GM18517 (cell line): ENCODE measurements at regions not wholly inside any gene's neighbourhood (a gene's known extent, or its start where the extent isn't known, plus 50 kb on each side); places are given as distances from the start of the nearest gene placed in this dataset.
"Not testable (repeated sequence)": the region's sequence is repeated elsewhere in the genome, so short reads cannot be mapped to it uniquely, and the experiment has no call there.

Source experiments
- ATAC-seq: cut with Tn5 transposase; IDR thresholded peaks from one replicate; pipeline ENCODE4 v1.9.1; 2021; ENCODE audit warnings: mild to moderate bottlenecking, moderate library complexity; ENCODE audit not compliant: unreplicated experiment

DNA sequence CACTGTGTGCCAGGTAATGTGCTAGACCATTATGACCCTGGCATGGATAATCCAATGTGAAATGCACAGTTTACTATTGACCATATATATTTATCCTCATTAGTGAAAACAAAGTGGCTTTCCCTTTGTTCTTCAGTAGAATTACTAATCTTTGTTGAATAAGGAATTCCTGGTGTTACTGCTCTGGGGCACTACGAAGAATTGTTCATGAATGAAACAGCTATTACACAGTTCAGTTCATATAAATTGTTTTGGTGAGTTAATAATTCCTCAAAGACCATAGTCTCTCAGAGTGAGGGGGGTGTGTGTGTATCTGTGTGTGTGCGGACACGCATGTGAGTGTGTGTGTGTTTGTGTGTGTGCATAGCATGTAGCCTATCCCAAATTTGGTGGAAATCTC lies 668.0 kb upstream of the MBL2 start:
- no peak for ATAC-seq

DNA sequence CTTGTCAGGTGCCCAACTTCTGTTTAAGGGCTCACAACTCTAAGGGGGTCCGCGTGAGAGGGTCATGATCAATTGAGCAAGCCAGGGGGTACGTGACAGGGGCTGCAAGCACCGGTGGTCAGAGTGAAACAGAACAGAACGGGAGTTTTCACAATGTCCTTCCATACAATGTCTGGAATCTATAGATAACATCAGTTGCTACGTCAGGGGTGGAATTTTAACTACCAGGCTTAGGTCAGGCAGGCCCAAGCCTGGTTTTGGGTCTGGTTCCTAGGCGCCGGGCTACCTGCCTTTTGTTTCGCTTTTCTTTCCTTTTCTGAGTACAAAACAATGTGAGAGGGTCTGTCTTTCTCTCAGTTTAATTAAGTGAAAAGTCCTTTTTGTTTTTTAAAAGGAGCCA lies 666.5 kb upstream of the MBL2 start:
- not testable (repeated sequence) for ATAC-seq

DNA sequence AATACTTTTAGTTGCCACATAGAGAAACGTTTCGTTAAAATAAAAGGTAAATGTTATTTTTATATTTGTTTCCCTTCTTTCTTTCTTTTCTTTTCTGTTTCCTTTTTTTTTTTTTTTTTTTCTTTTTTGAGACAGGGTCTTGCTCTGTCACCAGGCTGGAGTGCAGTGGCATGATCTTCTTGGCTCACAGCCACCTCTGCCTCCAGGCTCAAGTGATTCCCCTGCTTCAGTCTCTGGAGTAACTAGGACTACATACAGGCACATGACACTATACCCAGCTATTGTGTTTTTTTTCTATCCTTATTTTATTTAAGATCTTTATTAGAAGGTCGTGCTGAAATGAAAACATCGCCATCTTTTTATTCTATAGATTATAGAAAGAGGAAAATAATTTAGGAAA lies 661.8 kb upstream of the MBL2 start:
- no peak for ATAC-seq

DNA sequence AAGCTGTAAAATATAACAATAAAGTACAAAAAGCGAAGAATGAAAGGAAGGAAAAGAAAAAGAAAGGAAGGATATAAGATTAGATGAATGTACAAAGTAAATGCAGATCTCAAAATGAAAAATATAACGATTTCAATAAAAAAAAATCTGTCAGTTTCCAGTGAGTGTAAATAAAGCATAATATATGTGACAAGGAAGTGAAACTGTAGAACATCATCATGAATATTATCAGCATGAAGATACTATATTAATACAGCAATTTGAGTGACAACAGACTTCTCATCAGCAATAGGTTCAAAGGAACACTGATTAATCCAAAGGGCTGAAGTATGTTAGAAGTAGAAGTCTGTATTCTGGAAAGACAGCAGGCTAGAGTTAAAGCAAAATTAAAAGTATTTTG lies 659.5 kb upstream of the MBL2 start:
- no peak for ATAC-seq

DNA sequence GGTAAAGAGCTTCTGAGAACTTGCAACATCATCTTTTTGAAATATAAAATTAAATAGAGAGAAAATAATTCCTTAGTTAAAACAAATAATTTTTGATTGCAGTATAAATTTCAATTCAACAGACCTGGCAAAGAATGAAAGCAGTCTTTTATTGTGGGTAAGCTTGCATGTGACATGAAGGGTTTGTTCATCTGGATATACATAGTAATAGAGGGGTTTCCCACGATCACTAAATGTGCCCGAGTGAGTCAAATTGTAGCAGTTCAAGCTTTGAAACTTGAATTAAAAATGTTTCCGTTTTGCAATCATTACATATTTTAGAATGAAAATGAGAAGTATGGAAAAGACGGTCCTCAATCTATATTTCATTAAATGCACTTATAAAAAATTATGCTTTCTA lies 658.4 kb upstream of the MBL2 start:
- no peak for ATAC-seq

DNA sequence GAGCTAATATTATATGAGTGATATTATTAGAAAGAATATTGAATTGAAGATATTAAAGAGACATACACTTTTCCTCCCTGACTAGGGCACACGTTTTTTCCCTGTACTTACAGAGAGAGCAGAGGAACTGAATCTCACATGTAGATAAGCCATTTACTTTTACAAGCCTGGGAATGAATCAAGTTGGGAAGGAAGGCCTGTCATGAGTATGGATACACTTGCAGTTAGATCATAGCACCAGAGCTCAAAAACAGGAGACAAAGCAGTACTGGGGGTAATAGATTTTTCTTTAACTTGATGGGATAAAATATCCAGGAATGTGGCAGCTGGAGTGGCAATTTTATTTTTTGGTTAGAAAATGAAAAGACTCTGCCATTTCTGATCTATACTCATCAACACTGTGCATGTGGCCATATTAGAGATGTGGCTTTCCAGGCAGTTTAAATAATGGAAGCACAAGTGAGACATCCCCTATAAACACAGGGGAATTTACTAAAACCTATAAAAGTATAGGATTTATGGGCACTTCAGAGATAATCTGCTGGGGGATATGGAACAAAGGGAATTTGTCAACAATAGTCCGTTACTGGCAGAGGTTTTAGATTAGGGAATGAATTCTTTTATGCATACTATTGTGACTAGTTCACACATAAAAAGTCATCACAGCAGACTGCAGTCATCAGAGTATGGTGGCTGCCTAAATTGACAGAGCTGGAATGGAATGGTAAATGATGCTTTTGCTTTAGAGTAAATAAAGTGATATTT lies 657.7 kb upstream of the MBL2 start:
- no peak for ATAC-seq

DNA sequence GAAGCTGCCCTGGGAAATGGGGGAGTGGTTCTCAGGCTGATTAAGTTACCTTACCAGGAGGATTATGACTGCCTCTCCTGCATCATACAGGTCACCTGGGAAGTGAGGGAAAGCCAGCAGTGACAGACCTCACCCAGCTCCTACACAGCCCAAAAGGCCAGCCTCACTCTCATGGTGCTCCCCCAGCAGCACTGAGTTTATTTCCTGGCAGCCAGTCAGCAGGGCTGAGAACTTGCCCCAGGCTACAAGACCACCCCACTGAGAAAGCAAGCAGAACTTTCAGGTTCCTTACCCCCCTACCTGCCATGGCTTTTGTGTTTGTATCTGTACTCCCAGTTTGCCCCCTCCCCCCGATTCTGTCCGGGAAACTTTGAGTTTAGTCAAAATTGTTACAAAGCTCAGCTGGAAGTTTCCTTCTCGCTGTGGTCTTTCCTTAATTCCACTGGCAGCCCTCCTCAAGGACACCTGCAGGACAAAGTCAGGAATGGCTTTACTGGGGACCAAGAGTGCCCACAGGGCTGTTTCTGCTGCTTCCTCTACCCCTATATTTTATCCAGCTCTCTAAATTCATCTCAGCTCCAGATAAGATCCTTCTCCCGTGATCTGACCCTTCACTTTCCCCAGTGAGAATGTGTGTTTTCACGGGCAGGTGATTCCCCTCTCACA lies 649.8 kb upstream of the MBL2 start:
- no peak for ATAC-seq

DNA sequence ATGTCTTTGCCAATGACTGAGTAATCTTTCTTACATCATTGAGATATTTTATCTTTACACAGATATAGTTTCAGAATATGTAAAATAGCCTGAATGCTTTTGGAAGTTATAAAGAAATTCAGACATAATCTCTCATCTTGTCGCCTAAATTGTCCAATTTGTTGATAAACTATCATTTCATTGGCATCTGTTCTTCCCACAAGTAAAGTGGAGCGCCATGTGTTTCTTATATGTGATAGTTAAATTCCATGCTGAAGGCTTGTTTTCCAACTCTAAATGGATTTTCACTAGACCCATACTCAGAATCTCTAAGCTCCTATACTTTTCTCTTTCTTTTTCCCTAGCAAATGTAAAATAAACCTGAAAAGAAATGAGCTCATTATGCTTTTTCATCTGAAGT lies 640.1 kb upstream of the MBL2 start:
- ATAC-seq = no peak

DNA sequence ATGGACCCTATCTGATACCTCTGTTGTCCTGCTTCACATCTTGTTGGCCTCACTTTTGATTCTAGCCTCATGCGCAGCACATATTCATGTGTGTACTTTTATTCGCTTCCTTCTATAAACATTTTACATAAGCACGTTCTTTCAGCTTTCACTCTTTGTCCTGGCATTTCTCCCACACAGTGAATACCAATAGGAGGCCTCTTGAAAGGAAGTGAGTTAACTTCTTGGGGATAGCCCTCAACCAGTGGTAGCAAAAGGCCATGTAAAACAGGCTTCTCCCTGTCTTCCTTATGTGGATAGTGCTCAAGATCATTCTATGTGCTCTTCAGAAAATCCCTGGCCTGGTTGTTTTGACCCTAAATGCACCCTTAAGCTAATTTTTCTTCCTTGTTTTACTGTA lies 633.9 kb upstream of the MBL2 start:
- no peak for ATAC-seq

DNA sequence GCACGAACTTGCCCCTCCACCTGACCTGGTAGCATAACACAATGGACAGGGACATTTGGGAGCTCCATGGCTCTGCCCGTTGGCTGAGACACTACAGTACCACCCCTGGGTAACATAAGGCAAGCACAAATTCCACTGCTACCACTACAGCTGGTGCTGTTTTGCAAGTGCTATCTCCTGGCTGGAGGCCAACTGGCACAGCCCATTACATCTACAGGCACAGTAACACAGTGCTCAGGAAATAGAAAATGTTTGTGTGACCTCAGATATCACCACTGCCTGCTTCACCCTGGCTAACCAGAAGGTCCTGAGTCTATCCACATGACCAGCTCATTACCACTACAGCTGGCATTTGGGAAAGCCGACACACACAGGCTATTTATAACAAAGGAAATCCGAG lies 631.1 kb upstream of the MBL2 start:
- ATAC-seq = no peak

DNA sequence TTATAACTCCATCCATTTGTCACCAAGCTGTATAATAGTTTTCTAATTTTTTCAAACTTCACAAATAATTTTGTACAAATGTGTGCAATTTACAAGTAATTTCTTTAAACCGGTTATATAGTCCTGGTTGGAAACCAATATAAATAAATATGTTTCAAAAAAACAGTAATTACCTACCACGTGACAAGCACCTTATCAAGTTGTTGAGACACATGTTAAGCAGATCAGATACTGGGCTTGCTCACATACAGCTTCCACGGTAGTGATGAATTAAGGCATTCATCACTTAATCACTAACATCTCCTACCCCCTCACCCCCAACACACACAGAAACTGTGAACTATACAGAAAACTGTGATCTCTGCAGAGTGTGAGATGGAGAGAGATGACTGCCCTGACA lies 630.0 kb upstream of the MBL2 start:
- no peak for ATAC-seq

DNA sequence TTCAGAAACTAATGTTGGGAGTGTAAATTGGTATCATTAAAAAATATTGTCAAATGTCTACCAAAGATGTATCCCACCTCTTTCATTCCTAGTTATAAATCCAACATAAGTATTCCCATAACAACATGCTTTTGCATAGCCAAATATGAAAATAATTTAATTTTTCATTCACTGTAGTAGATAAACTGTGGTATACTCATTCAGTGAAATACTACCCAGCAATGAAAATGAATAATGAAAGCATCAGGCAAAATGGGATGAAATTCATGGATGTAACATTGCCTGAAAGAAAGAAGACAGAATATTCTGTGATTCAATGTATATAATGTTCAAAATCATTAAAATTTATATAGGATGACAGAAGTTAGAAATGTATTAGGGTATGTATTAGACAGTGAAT lies 629.0 kb upstream of the MBL2 start:
- no peak for ATAC-seq

DNA sequence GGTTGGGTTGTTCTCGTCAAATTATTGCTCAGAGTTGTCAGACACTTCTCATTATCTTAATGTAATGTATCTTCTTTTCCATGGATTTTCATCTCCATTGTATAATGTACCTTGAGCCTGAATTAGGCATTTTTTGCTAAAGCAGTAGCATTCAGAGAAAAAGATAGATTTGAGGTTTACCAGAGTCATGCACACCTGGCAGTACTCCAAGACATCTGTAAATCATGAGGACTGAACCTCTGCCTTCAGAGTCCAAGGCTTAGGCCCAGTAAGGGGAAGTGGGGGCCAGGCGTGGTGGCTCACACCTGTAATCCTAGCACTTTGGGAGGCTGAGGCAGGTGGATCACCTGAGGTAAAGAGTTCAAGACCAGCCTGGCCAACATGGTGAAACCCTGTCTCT lies 624.3 kb upstream of the MBL2 start:
- no peak for ATAC-seq

DNA sequence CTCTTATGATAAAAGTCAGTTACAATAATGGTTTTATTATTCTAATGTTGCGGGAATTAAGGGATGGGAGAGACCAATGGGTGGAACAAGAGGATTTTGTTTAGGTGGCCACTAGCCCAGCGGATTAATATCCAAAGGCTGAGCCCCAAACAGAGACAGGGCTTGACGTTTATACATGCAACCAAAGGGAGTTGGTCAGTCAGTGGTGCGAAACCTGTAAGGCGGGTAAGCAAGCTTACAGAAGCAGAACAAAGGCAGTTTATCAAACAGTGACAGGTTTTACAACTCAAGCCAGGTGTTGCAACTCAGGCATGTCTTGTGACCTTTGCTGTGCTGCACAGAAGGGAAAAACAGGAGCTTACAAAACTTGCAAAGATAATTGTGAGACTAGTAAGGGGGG lies 622.9 kb upstream of the MBL2 start:
- ATAC-seq = no peak

DNA sequence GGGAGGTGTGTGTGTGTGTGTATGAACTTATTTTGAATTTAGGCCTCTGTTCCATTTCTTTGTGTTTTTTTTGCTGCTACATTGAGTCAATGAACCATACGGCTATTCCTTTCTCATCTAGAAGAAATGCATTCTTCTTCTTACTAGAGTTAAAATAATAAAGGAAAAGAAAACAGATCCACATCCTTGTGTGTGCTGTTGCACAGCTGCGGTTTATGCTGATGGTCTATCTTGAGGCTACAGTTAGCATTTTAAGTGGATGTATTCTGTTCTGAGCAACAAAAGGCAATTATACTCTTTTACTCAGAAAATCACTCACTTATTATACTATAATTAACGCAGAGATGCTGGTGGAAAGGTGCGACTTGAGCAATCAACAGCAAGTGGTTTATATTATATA lies 615.0 kb upstream of the MBL2 start:
- no peak for ATAC-seq

DNA sequence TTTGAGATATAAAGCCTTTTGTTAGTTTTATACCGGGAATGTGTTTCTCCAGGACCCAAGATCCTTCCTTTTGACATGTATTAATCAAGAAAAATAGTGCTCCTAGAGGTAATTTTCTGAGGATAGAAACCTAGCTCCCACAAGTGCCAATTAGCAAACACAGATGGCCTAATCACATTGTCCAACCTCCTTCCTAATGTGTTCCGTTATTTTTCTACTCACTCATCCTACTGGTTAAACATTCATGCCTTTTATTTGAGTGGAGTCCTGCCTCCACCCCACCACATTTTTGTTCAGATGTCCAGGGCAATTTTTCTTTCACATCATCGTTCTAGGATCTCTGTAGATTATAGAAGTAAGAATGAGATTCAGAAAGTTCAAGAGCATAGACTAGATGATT lies 610.0 kb upstream of the MBL2 start:
- ATAC-seq = no peak

DNA sequence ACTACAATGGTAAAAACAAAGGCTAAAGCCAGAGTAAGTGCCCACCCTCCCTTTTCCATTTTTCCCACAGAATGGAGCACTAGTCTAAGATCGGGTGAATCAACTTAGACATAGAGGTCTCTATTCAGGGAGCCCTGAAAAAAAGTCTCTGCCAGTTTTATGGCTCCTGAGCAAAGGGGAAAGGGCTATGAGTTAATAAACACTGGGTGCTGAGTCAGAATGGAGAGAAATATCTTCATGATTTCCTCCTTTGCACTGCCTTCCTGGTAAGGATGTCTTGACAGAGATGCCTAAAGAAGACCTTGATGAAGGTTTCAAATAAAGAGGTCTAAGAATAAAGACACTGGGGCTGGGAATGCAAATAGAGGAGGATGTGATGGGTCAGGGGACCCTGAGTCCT lies 607.4 kb upstream of the MBL2 start:
- no peak for ATAC-seq

DNA sequence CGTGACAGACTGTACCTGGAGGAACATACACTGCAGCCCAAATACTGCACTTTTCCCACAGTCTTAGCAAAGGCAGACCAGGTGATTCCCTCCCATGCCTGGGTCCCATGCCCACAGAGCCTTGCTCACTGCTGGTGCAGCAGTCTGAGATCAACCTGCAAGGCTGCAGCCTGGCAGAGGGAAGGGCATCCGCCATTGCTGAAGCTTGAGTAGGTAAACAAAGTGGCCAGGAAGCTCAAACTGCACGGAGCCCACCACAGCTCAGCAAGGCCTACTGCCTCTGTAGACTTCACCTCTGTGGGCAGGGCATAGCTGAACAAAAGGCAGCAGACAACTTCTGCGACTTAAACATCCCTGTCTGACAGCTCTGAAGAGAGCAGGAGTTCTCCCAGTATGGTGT lies 597.8 kb upstream of the MBL2 start:
- no peak for ATAC-seq

DNA sequence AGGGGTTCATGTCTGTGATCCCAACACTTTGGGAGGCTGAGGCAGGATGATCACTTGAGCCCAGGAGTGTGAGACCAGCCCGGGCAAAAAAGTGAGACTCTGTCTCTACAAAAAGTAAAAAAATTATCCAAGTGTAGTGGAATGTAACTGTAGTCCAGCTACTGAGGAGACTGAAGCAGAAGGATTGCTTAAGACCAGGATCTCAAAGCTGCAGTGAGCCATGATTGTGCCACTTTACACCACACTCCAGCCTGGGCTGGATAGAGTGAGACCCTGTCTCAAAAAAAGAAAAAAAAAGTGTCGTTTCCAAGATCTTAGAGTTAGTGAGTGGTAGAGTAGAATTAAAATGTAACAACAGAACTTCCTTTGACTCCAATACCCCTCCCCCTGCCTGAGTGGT lies 589.4 kb upstream of the MBL2 start:
- ATAC-seq = no peak

DNA sequence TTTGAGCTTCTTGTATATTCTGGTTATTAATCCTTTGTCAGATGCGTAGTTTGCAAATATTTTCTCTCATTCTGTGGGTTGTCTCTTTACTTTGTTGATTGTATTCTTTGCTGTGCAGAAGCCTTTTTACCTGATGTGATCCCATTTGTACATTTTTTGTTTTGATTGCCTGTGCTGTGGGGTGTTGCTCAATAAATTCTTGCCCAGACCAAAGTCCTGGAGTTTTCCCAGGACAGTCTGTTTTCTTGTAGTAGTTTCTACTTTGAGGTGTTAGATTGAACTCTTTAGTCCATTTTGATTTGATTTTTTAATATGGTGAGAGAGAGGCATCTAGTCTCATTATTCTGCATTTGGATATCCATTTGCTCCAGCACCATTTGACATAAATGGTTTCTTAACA lies 588.7 kb upstream of the MBL2 start:
- ATAC-seq = no peak

DNA sequence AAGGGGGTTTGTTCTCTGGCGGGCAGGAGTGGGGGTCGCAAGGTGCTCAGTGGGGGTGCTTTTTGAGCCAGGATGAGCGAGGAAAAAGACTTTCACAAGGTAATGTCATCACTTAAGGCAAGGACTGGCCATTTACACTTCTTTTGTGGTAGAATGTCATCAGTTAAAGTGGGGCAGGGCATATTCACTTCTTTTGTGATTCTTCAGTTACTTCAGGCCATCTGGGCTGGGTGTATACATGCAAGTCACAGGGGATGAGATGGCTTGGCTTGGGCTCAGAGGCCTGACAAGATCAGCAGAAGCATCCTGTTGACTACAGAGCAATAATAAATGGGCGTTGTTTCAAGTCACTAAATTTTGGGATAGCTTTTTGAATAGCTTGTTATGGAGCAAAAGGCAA lies 586.4 kb upstream of the MBL2 start:
- ATAC-seq = not testable (repeated sequence)

DNA sequence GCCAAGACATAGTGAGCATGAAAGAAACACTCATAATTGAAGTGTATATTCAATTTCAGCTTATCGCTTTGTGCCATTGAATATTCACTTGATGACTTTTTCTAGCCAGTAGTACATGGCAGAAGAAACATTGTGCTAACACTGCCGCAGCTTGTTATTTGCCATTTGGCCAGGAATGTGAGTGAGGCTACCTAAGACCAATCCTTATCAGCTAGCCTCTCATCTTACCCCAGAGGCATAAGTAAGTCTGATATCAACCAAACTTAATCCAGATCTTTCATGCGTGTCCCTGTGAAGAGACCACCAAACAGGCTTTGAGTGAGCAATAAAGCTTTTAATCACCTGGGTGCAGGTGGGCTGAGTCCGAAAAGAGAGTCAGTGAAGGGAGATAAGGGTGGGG lies 586.0 kb upstream of the MBL2 start:
- ATAC-seq = no peak

DNA sequence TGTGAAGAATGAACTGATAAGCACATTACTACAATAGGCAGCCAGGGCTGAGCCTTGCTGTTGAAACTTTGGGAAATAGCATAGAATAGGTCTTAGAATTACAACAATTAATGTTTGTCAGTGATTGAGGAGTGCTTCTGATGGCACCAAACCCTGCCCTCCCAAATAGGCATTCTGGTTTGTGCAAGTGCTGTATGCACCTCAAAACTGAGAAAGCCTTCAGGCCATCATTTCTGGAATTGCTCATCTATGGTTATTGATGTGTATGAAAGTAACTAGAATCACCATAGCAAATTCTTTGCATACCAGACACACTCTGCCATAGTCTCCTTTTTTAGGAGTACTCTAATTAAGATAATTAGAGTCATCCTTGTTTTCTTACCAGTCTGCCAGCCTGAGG lies 585.0 kb upstream of the MBL2 start:
- ATAC-seq = no peak
